ENCODE measurements at regions not wholly inside any gene's neighbourhood (a gene's known extent, or its start where the extent isn't known, plus 50 kb on each side); places are given as distances from the start of the nearest gene placed in this dataset.

GRCh38 chr15:98506711-98507110, 141.6 kb upstream of the IGF1R start:
- Mint-ChIP-seq H3K9me3 (ENCODE audit: insufficient read depth) (no peaks in the 10 kb centered on the region), H3K4me1 (no peaks in the 10 kb centered on the region), H3K4me3 (no peak overlapping the region), H3K27ac (no peak overlapping the region), H3K27me3 (peaks cover 42% of the 10 kb centered on the region)
- H2AFZ ChIP-seq (ENCODE audit: insufficient read depth, low read depth, low read length, poor library complexity, severe bottlenecking), result no peak overlapping the region
- TF ChIP-seq EZH2 (IDR thresholded peaks at IDR 0.05; ENCODE audit: borderline replicate concordance, insufficient read depth, low read depth, low read length, poor library complexity, severe bottlenecking), result no peak
- TF ChIP-seq CTCF (IDR thresholded peaks at IDR 0.05), result no peak
- H3K79me2 ChIP-seq (ENCODE audit: control insufficient read depth, insufficient read depth, low read length), result no peaks in the 10 kb centered on the region
- peaks cover 0 to 1% (median 0%) of the 10 kb centered on the region in 3 donors for H3K9me3 ChIP-seq (ENCODE audit: control extremely low read depth in 1 of 3, control insufficient read depth in 2 of 3, insufficient read depth in 1 of 3, low read length in 2 of 3)
- ChIA-PET POLR2A (no interaction called here), CTCF (no interaction called here)
- no peak overlapping the region for H3K9ac ChIP-seq (ENCODE audit: low read length)
- no peak overlapping the region for H3K4me2 ChIP-seq (replicated peaks; ENCODE audit: low read depth, low read length, poor library complexity, severe bottlenecking)
- H3K36me3 ChIP-seq (replicated peaks in 1 of 2; ENCODE audit: control extremely low read depth in 1 of 2, control insufficient read depth in 1 of 2, extremely low read depth in 1 of 2, insufficient read depth in 2 of 2, low read length in 1 of 2), result no peaks in the 10 kb centered on the region
- H3K4me1 ChIP-seq (ENCODE audit: control insufficient read depth in 2 of 2, insufficient read depth in 2 of 2, low read length in 2 of 2), result no peaks in the 10 kb centered on the region
- ATAC-seq (ENCODE audit: low read depth), result no peak
- peaks cover 0 to 9% (median 0%) of the 10 kb centered on the region in 4 experiments for H3K27me3 ChIP-seq (replicated peaks in 1 of 4; ENCODE audit: control extremely low read depth in 1 of 4, control insufficient read depth in 3 of 4, insufficient read depth in 4 of 4, low read length in 3 of 4)
- H3K27ac ChIP-seq (ENCODE audit: low read length in 2 of 2), result no peak overlapping the region
- H3K4me3 ChIP-seq (ENCODE audit: control extremely low read depth in 1 of 5, extremely low read depth in 1 of 5, insufficient read depth in 1 of 5, low read depth in 2 of 5, low read length in 4 of 5), result no peak overlapping the region
- no peaks in the 10 kb centered on the region for H4K20me1 ChIP-seq (ENCODE audit: control insufficient read depth, insufficient read depth, low read length, poor library complexity, severe bottlenecking)
- intact Hi-C loops (cut with micrococcal nuclease), result no loop called here
- WGBS (ENCODE audit: insufficient coverage), result 89% methylated on average over 4 of the region's 7 CpGs
- no peak for DNase-seq

- no peak overlapping the region for H3K4me2 ChIP-seq (replicated peaks; ENCODE audit: low read depth, low read length, poor library complexity, severe bottlenecking)
- intact Hi-C loops (cut with micrococcal nuclease), result no loop called here
- no peaks in the 10 kb centered on the region for H3K4me1 Mint-ChIP-seq
- no peak for DNase-seq
- POLR2A ChIA-PET, result no interaction called here
- CTCF ChIA-PET, result interaction anchor here (1.1 to 2.1 kb wide), 2 partner anchors 11 to 145 kb away, joined by 4 to 6 read pairs; no protein-coding TSS in a partner anchor
- H2AFZ ChIP-seq (ENCODE audit: insufficient read depth, low read depth, low read length, poor library complexity, severe bottlenecking), result no peak overlapping the region
- no peak overlapping the region for H3K4me3 ChIP-seq (ENCODE audit: control extremely low read depth in 1 of 5, extremely low read depth in 1 of 5, insufficient read depth in 1 of 5, low read depth in 2 of 5, low read length in 4 of 5)
- H3K36me3 ChIP-seq (replicated peaks in 1 of 2; ENCODE audit: control extremely low read depth in 1 of 2, control insufficient read depth in 1 of 2, extremely low read depth in 1 of 2, insufficient read depth in 2 of 2, low read length in 1 of 2), result no peaks in the 10 kb centered on the region
- ATAC-seq (ENCODE audit: low read depth), result no peak
- TF ChIP-seq CTCF (IDR thresholded peaks at IDR 0.05), result no peak
- TF ChIP-seq EZH2 (IDR thresholded peaks at IDR 0.05; ENCODE audit: borderline replicate concordance, insufficient read depth, low read depth, low read length, poor library complexity, severe bottlenecking), result no peak
- no peak overlapping the region for H3K27ac ChIP-seq (ENCODE audit: low read length in 2 of 2)
- H3K9ac ChIP-seq (ENCODE audit: low read length), result no peak overlapping the region
- H3K4me1 ChIP-seq (ENCODE audit: control insufficient read depth in 2 of 2, insufficient read depth in 2 of 2, low read length in 2 of 2), result no peaks in the 10 kb centered on the region
- H3K9me3 Mint-ChIP-seq (ENCODE audit: insufficient read depth), result no peaks in the 10 kb centered on the region
- H3K27me3 ChIP-seq (replicated peaks in 1 of 4; ENCODE audit: control extremely low read depth in 1 of 4, control insufficient read depth in 3 of 4, insufficient read depth in 4 of 4, low read length in 3 of 4), result no peaks in the 10 kb centered on the region
- peaks cover 0 to 1% (median 0%) of the 10 kb centered on the region in 3 donors for H3K9me3 ChIP-seq (ENCODE audit: control extremely low read depth in 1 of 3, control insufficient read depth in 2 of 3, insufficient read depth in 1 of 3, low read length in 2 of 3)
- no peaks in the 10 kb centered on the region for H3K79me2 ChIP-seq (ENCODE audit: control insufficient read depth, insufficient read depth, low read length)
- H3K4me3 Mint-ChIP-seq, result no peak overlapping the region
- peaks cover 10% of the 10 kb centered on the region for H3K27me3 Mint-ChIP-seq
- H3K27ac Mint-ChIP-seq, result no peak overlapping the region
- 70% methylated on average over 2 of the region's 7 CpGs for WGBS (ENCODE audit: insufficient coverage)
- H4K20me1 ChIP-seq (ENCODE audit: control insufficient read depth, insufficient read depth, low read length, poor library complexity, severe bottlenecking), result no peaks in the 10 kb centered on the region
These were observed 134.8 kb upstream of the IGF1R start for GRCh38 chr15:98513428-98513986.
